ENCODE measurements at regions not wholly inside any gene's neighbourhood (a gene's known extent, or its start where the extent isn't known, plus 50 kb on each side); places are given as distances from the start of the nearest gene placed in this dataset.

- no peak overlapping the region for H3K4me3 ChIP-seq (ENCODE audit: control extremely low read depth in 1 of 5, extremely low read depth in 1 of 5, insufficient read depth in 1 of 5, low read depth in 2 of 5, low read length in 4 of 5)
- no peak overlapping the region for H2AFZ ChIP-seq (ENCODE audit: insufficient read depth, low read depth, low read length, poor library complexity, severe bottlenecking)
- no peak overlapping the region for H3K9ac ChIP-seq (ENCODE audit: low read length)
- intact Hi-C loops (cut with micrococcal nuclease): loop anchor here (5.0 to 10.0 kb wide), 2 partner anchors 197 to 284 kb away; no protein-coding TSS in a partner anchor
- H3K4me1 Mint-ChIP-seq: peaks cover 5% of the 10 kb centered on the region
- 87% methylated on average over 7 of the region's 8 CpGs for WGBS (ENCODE audit: insufficient coverage)
- peaks cover 30% of the 10 kb centered on the region for H3K79me2 ChIP-seq (ENCODE audit: control insufficient read depth, insufficient read depth, low read length)
- H4K20me1 ChIP-seq (ENCODE audit: control insufficient read depth, insufficient read depth, low read length, poor library complexity, severe bottlenecking): peaks cover 28% of the 10 kb centered on the region
- H3K36me3 ChIP-seq (replicated peaks in 1 of 2; ENCODE audit: control extremely low read depth in 1 of 2, control insufficient read depth in 1 of 2, extremely low read depth in 1 of 2, insufficient read depth in 2 of 2, low read length in 1 of 2): peaks cover 0 to 28% of the 10 kb centered on the region in 2 experiments
- TF ChIP-seq, protein P1, sequence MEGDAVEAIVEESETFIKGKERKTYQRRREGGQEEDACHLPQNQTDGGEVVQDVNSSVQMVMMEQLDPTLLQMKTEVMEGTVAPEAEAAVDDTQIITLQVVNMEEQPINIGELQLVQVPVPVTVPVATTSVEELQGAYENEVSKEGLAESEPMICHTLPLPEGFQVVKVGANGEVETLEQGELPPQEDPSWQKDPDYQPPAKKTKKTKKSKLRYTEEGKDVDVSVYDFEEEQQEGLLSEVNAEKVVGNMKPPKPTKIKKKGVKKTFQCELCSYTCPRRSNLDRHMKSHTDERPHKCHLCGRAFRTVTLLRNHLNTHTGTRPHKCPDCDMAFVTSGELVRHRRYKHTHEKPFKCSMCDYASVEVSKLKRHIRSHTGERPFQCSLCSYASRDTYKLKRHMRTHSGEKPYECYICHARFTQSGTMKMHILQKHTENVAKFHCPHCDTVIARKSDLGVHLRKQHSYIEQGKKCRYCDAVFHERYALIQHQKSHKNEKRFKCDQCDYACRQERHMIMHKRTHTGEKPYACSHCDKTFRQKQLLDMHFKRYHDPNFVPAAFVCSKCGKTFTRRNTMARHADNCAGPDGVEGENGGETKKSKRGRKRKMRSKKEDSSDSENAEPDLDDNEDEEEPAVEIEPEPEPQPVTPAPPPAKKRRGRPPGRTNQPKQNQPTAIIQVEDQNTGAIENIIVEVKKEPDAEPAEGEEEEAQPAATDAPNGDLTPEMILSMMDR (IDR thresholded peaks at IDR 0.05): no peak
- TF ChIP-seq EZH2 (IDR thresholded peaks at IDR 0.05; ENCODE audit: borderline replicate concordance, insufficient read depth, low read depth, low read length, poor library complexity, severe bottlenecking): no peak
- no peaks in the 10 kb centered on the region for H3K27me3 Mint-ChIP-seq
- no peaks in the 10 kb centered on the region for H3K9me3 Mint-ChIP-seq (ENCODE audit: insufficient read depth)
- no peak overlapping the region for H3K27ac ChIP-seq (ENCODE audit: low read length in 2 of 2)
- ChIA-PET POLR2A (no interaction called here), CTCF (interaction anchor here (0.5 to 1.7 kb wide), 11 partner anchors 10 to 526 kb away, joined by 3 to 7 read pairs (median 4); no protein-coding TSS in a partner anchor)
- H3K4me1 ChIP-seq (ENCODE audit: control insufficient read depth in 2 of 2, insufficient read depth in 2 of 2, low read length in 2 of 2): peaks cover 0 to 6% of the 10 kb centered on the region in 2 donors
- no peak overlapping the region for H3K4me3 Mint-ChIP-seq
- H3K4me2 ChIP-seq (replicated peaks; ENCODE audit: low read depth, low read length, poor library complexity, severe bottlenecking): no peak overlapping the region
- no peaks in the 10 kb centered on the region for H3K27me3 ChIP-seq (replicated peaks in 1 of 4; ENCODE audit: control extremely low read depth in 1 of 4, control insufficient read depth in 3 of 4, insufficient read depth in 4 of 4, low read length in 3 of 4)
- H3K9me3 ChIP-seq (ENCODE audit: control extremely low read depth in 1 of 3, control insufficient read depth in 2 of 3, insufficient read depth in 1 of 3, low read length in 2 of 3): no peaks in the 10 kb centered on the region
- no peak for DNase-seq
- no peak for ATAC-seq (ENCODE audit: low read depth)
- no peak overlapping the region for H3K27ac Mint-ChIP-seq
Measured at GRCh38 chr7:66558201-66558641, 70.5 kb upstream of the KCTD7 start.

DNA sequence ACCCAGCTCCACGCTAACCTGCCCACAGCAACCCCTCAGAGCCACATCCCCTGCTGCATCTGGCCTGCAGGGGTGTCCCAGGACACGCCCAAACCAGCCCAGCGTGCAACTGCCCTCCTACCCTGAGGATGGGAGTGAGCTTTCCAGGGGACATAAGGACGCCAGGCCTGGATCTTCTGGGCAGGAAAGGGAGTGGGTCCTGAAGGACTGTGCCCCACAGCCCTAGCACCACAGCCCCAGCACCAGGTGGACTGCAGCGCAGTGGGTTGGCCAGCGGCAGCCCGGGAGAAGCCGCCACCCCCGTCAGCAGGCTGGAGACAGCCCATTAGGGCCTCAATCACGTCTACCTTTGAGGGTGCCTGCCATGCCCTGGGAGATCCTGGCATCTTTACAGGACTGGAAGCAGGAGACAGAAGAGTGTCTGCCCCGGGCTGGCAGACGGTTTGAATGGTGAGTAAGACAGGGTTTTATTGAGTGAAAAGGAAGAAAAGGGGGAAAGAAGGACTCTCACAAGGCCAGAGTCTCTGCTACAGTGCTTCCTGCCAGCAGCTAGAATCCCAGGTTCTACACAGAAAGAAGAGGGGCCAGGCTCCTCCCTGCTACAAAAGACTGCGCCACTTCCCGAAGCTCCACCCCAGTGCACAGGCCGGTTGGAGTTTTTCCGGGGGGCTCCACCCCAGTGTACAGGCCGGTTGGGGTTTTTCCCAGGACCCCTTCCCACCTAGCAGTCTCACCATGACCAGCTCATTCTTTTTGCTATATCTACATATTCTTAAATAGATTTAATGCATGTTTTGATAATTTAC lies 69.8 kb upstream of the KCTD7 start:
- peaks cover 31% of the 10 kb centered on the region for H3K79me2 ChIP-seq (ENCODE audit: control insufficient read depth, insufficient read depth, low read length)
- H3K9ac ChIP-seq (ENCODE audit: low read length): no peak overlapping the region
- H3K4me3 ChIP-seq (ENCODE audit: control extremely low read depth in 1 of 5, extremely low read depth in 1 of 5, insufficient read depth in 1 of 5, low read depth in 2 of 5, low read length in 4 of 5): no peak overlapping the region
- peaks cover 28% of the 10 kb centered on the region for H4K20me1 ChIP-seq (ENCODE audit: control insufficient read depth, insufficient read depth, low read length, poor library complexity, severe bottlenecking)
- Mint-ChIP-seq H3K4me3 (no peak overlapping the region), H3K4me1 (peaks cover 5% of the 10 kb centered on the region), H3K9me3 (ENCODE audit: insufficient read depth) (no peaks in the 10 kb centered on the region), H3K27me3 (no peaks in the 10 kb centered on the region), H3K27ac (no peak overlapping the region)
- no peak for TF ChIP-seq EZH2 (IDR thresholded peaks at IDR 0.05; ENCODE audit: borderline replicate concordance, insufficient read depth, low read depth, low read length, poor library complexity, severe bottlenecking)
- TF ChIP-seq, protein P1 (IDR thresholded peaks at IDR 0.05): no peak
- POLR2A ChIA-PET: no interaction called here
- DNase-seq (no peak), ATAC-seq (ENCODE audit: low read depth) (no peak)
- no peak overlapping the region for H3K27ac ChIP-seq (ENCODE audit: low read length in 2 of 2)
- CTCF ChIA-PET: interaction anchor here (0.8 to 1.3 kb wide), 3 partner anchors 16 to 441 kb away, joined by 3 to 7 read pairs (median 4); no protein-coding TSS in a partner anchor
- no peak overlapping the region for H2AFZ ChIP-seq (ENCODE audit: insufficient read depth, low read depth, low read length, poor library complexity, severe bottlenecking)
- 86% methylated on average over 13 of the region's 17 CpGs for WGBS (ENCODE audit: insufficient coverage)
- H3K36me3 ChIP-seq (replicated peaks in 1 of 2; ENCODE audit: control extremely low read depth in 1 of 2, control insufficient read depth in 1 of 2, extremely low read depth in 1 of 2, insufficient read depth in 2 of 2, low read length in 1 of 2): peaks cover 0 to 26% of the 10 kb centered on the region in 2 experiments
- intact Hi-C loops (cut with micrococcal nuclease): loop anchor here (5.0 to 10.0 kb wide), 2 partner anchors 196 to 283 kb away; no protein-coding TSS in a partner anchor
- H3K9me3 ChIP-seq (ENCODE audit: control extremely low read depth in 1 of 3, control insufficient read depth in 2 of 3, insufficient read depth in 1 of 3, low read length in 2 of 3): no peaks in the 10 kb centered on the region
- H3K4me1 ChIP-seq (ENCODE audit: control insufficient read depth in 2 of 2, insufficient read depth in 2 of 2, low read length in 2 of 2): peaks cover 0 to 6% of the 10 kb centered on the region in 2 donors
- H3K27me3 ChIP-seq (replicated peaks in 1 of 4; ENCODE audit: control extremely low read depth in 1 of 4, control insufficient read depth in 3 of 4, insufficient read depth in 4 of 4, low read length in 3 of 4): no peaks in the 10 kb centered on the region
- no peak overlapping the region for H3K4me2 ChIP-seq (replicated peaks; ENCODE audit: low read depth, low read length, poor library complexity, severe bottlenecking)

All from B cell (primary cell).